ENCODE measurements at regions not wholly inside any gene's neighbourhood (a gene's known extent, or its start where the extent isn't known, plus 50 kb on each side); places are given as distances from the start of the nearest gene placed in this dataset.

GRCh38 chr17:77440560-77440981, 299.8 kb downstream of the SEC14L1 start:
- H3K27ac Mint-ChIP-seq, result peak overlapping the region; percentile 92
- no peak for TF ChIP-seq CTCF (IDR thresholded peaks at IDR 0.05)
- H3K4me1 Mint-ChIP-seq, result peaks cover 100% of the 10 kb centered on the region
- H3K27me3 Mint-ChIP-seq (ENCODE audit: low read depth, poor library complexity), result peaks cover 4% of the 10 kb centered on the region
- peaks cover 11% of the 10 kb centered on the region for H3K36me3 Mint-ChIP-seq (ENCODE audit: low read depth)
- no peaks in the 10 kb centered on the region for H3K9me3 Mint-ChIP-seq
- DNase-seq, result no peak
- no peak overlapping the region for H3K4me3 Mint-ChIP-seq

- Mint-ChIP-seq H3K27me3 (ENCODE audit: low read depth, poor library complexity) (peaks cover 4% of the 10 kb centered on the region), H3K4me3 (peak overlapping the region; percentile 51), H3K27ac (peak overlapping the region; percentile 92), H3K9me3 (no peaks in the 10 kb centered on the region), H3K4me1 (peaks cover 100% of the 10 kb centered on the region), H3K36me3 (ENCODE audit: low read depth) (peaks cover 11% of the 10 kb centered on the region)
- no peak for TF ChIP-seq CTCF (IDR thresholded peaks at IDR 0.05)
- DNase-seq, result no peak
These were observed 300.6 kb downstream of the SEC14L1 start for GRCh38 chr17:77441130-77441920.

- Mint-ChIP-seq H3K36me3 (ENCODE audit: low read depth) (peaks cover 15% of the 10 kb centered on the region), H3K27me3 (ENCODE audit: low read depth, poor library complexity) (peaks cover 4% of the 10 kb centered on the region), H3K27ac (peak overlapping the region; percentile 36), H3K9me3 (no peaks in the 10 kb centered on the region), H3K4me1 (peaks cover 100% of the 10 kb centered on the region), H3K4me3 (no peak overlapping the region)
- no peak for TF ChIP-seq CTCF (IDR thresholded peaks at IDR 0.05)
- DNase-seq, result no peak
These were observed 301.2 kb downstream of the SEC14L1 start for GRCh38 chr17:77441940-77442339.

- no peaks in the 10 kb centered on the region for H3K9me3 Mint-ChIP-seq
- H3K36me3 Mint-ChIP-seq (ENCODE audit: low read depth), result peaks cover 15% of the 10 kb centered on the region
- no peak overlapping the region for H3K4me3 Mint-ChIP-seq
- H3K27ac Mint-ChIP-seq, result peak overlapping the region; percentile 62
- no peak for TF ChIP-seq CTCF (IDR thresholded peaks at IDR 0.05)
- peaks cover 100% of the 10 kb centered on the region for H3K4me1 Mint-ChIP-seq
- no peak for DNase-seq
- peaks cover 4% of the 10 kb centered on the region for H3K27me3 Mint-ChIP-seq (ENCODE audit: low read depth, poor library complexity)
These were observed 302.4 kb downstream of the SEC14L1 start for GRCh38 chr17:77442976-77443747.

GRCh38 chr17:77443748-77444260, 303.0 kb downstream of the SEC14L1 start:
- H3K27ac Mint-ChIP-seq, result peak overlapping the region; percentile 92
- no peak overlapping the region for H3K4me3 Mint-ChIP-seq
- peaks cover 4% of the 10 kb centered on the region for H3K27me3 Mint-ChIP-seq (ENCODE audit: low read depth, poor library complexity)

More at GRCh38 chr17:77443748-77444260, 303.0 kb downstream of the SEC14L1 start:
- Mint-ChIP-seq H3K9me3 (no peaks in the 10 kb centered on the region), H3K4me1 (peaks cover 99% of the 10 kb centered on the region), H3K36me3 (ENCODE audit: low read depth) (peaks cover 15% of the 10 kb centered on the region)
- TF ChIP-seq CTCF (IDR thresholded peaks at IDR 0.05), result no peak
- DNase-seq, result no peak
